DMS79 treated with DMSO at 0.1 percent for 48 hours (cell line): ENCODE measurements at regions not wholly inside any gene's neighbourhood (a gene's known extent, or its start where the extent isn't known, plus 50 kb on each side); places are given as distances from the start of the nearest gene placed in this dataset.
A peak's percentile ranks its signal among the peaks of the same experiment; 100 is the strongest.

Experiments used
- DNase-seq: peaks from one replicate; lab custom pipeline; 2025; lab: John Stamatoyannopoulos, UW

DNA sequence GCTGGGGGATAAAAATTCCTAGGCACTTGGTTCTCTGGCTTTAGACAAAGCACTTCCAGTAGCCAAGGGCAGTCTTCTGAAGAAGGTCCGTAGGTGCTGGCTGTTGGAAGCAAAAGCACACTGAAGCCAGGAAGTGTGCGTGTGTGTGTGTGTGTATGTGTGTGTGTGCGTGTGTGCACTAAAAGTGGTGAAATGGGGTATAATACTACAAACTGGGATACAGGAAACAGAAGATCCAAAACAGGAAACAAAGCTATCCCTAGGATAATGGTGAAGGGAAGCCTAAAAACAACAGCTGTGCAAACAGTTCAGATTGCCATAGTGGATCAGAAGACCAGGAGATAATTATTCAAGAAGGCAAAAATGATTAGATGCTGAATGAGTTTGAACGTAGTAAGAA, 103.4 kb downstream of the IL20RB start:
- DNase-seq: no peak

- DNase-seq: no peak
Measured at GRCh38 chr3:137062250-137062649, 104.5 kb downstream of the IL20RB start.

DNA sequence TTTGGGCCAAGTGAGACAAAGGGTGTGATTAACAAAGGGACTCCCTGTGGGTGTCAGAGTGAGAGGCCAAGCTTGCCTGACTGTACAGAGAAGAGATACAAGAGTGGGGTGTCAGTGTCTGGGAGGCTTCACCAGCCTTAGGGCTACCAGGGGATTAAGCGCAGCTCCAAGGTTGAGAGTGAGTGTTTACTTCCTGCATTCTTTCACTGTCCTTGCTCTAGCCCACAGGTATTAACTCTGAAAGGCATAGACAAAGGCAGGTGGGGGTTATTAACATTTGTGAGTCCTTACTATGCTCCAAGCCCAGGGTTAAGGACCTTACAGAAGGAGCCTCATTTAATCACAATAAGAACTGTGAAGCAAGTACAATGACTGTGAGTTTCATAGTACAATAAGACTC, 107.6 kb downstream of the IL20RB start:
- DNase-seq: no peak

GRCh38 chr3:137066092-137066491, 108.3 kb downstream of the IL20RB start:
- DNase-seq: no peak

DNA sequence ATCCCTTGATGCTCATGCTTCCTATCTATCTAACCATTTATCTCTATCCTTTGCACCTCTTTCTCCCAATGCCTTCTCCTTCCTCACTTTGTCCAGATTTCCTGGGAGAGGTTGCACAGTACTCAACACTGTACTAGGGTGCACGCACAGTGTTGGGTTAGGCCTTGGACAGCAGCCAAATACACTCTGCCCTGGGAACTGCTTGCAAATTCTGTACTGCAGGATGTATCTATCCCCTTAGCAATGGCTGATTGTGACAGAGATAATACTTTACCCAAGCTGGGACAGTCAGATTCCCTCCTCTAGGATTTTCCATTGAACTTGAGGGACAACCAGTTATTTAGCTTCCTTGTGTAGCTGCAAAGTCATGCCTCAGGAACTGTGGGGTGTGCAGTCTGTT, 113.3 kb downstream of the IL20RB start:
- DNase-seq: no peak

DNA sequence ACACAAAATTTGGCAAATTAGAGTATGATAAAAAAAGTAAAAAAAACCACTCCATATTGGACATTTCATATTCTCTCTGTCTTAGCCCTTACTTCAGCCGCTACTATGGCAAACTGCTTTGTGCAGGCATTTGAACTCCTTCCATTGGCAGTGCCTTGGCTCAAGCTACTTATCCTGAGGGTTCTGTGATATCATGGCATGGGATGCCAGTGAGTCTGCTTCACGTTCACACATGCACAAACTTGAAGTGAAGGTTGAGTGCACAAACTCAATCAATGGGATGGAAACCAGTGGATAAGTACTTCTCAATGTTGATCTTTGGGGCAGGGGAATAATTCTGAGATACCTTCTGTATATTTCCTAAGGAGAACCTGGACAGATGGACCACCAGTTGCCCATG, 117.2 kb downstream of the IL20RB start:
- DNase-seq: no peak

DNA sequence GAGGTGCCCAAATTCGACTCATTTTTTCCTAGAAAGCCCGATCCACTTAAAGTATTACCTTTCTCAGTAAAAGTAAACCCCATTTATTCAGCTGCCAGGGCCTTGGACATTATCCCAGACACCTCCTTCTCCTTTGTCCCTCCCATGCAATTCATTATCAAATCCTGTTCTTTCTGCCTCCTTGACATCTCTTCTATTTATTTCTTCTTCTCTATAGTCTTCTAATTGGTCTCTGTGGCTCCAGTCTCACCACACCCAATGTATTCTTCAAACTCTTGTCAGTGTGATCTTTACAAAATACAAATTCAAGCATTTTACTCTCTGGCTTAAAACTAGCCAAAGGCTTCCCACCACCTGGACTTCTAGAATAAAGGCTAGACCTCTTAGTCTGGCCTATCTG, 120.3 kb downstream of the IL20RB start:
- DNase-seq: no peak

DNA sequence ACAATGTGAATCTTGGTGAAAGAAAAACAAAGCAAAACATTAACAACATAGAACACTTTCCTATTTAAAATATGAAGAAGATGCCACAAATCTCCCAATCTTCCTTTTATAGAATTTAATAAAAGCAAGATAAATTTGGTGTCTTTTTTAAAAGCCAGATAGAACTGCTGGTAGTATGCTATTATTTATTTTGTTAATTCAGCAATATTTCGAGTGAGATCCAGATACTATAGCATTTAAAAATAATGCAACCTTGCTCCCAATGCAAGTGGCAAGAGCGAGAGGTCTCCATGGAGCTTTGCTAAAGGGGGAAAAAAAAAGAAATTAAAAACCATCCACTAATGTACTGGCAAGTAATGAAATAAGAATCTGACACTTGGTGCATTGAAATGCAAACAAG, 121.8 kb downstream of the IL20RB start:
- no peak for DNase-seq

DNA sequence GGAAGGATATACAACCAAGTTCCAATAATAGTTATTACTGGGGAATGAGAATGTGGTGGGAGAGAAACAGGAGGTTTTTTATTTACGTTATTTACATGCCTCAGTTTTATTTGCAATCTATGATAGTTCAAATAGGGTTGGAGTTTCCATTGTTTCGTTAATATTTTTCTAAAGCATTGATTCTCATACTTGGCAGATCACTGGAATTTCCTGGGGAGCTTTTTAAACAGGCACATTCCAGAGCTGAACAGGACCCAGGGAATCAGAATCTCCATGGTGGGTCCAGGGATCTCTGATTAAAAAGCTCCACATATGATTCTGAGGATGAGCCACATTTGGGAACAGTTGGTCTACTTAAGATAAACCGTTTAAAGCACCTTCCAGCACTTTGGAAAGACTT, 123.9 kb downstream of the IL20RB start:
- DNase-seq: no peak

DNA sequence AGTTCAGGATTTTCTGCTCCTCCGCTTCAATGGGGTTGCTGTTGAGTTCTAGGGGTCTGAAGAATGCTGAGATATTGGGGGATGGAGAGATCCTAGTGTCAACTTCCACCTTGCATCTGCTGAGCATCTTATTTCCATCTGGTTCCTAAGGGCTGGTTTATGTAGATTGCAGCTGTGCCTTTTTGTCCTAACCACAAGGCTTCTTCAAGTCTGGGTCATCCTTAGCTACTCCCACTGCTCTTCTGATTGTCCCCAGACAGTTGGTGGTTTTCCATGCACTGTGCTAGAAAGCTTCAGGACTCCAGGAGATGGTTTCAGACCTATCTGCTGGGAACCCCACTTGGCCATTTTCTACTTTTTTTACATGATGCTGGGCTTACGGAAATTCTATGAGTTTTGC, 125.0 kb downstream of the IL20RB start:
- no peak for DNase-seq

GRCh38 chr3:137083332-137083731, 125.5 kb downstream of the IL20RB start:
- no peak for DNase-seq

- DNase-seq: no peak
Measured at GRCh38 chr3:137084586-137084985, 126.8 kb downstream of the IL20RB start.

DNA sequence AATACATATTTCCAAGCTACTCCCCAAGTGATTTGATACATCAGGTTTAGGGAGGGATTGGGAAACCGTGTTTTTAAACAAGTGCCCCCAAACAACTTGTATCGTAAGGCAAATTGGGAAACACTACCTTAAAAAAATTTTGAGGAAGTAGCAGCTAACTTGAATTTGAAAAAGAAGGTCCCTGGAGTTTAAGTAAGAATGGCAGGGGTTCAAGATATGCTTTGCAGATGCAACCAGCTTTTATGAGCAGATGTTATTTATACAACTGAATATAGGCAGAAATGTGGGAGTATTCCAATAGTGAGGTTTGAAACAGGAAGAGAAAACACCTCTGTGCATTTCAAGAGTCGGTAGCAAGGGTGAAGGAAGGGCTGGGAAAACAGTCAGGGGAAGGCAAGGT, 139.6 kb downstream of the IL20RB start:
- no peak for DNase-seq

DNA sequence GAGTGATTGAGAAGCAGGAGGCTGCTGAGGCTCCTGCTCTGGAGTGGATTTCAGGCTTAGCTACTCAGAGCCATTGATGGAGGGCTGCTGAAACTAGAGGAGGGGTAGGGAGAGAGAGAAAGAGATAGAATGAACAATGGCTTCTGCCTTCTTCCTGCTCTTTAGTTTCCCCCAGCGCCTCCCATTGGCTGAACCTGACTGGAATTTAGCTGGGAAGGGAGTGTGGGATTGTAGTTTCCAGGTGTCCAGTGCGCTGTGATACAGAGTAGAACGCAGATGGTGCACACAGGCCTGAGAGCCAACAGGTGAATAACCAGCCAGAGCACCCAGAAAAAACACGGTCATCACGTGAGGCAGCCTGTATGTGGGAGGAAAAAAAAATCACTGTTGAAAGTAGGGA, 140.1 kb downstream of the IL20RB start:
- no peak for DNase-seq

DNA sequence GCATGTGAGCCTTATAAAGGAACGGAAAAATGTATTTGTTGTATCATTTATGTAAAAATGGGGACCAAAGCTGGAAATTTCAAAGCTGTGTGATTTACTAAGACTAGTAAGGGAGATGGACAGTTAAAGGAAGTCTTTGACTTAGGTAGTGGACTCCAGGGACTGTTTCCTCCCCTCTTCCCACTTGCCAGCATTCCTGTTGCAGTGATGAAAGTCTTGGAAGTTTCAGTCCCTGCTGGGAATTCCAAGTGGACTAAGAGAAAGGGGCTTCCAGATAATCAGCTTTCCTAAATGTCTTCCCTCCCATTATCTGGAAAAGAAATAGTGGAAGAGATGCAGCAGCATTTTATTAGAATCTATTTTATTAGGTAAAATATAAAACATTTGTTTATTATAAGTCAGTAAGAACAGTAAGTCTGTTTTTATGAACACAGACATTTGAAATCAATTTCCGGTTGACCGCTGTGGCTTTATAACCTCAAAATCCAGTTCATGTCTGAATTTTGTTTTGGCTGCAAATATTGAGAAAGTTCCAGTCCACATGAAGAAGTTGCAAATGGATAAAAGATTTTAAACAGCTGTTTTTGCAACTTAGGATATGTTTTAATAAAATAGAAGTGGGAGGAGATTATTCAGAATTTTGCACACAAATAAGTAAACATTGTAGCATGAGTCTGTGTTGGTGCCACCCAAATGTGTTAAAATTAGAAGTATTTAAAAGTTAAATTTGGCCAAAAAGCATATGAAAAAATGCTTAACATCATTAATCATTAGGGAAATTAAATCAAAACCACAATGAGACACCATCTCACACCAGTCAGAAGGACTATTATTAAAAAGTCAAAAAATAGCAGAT, 141.8 kb downstream of the IL20RB start:
- DNase-seq: no peak

GRCh38 chr3:137100326-137100725, 142.5 kb downstream of the IL20RB start:
- DNase-seq: no peak

- DNase-seq: no peak
Measured at GRCh38 chr3:137103739-137104138, 146.0 kb downstream of the IL20RB start.

DNA sequence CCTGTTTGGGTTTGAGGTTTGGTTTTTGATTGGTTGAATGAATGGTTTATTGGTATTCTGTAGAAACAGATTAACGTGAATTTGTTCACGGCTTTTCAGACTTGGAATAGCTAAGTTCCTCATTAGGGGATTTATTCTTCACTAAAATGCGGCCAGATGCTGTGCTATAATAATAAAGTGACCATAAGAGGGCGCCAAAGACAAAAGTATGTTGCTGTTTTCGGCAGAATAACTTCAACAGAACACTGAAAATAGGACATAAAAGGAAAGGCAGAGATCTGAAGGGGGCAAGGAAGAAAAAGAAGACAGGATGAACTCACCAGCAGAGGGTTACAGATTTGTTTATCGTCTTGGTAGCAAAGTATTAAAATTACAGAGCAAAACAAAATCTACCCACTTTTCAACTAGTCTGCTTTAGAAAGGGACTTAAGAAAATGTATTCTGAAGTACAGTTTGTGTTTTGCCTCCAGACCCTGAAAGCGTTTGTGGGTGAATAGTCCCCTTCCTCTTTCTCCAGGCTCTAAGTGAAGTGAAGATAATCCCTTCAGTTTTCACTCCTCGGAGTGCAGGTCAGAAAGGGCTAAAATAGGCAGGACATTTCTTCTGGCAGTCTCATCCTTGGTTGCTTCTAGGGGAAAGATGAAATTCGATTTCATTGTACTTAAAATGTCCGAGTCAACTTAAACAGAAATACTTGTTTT, 147.6 kb downstream of the IL20RB start:
- DNase-seq: peak; percentile 92

DNA sequence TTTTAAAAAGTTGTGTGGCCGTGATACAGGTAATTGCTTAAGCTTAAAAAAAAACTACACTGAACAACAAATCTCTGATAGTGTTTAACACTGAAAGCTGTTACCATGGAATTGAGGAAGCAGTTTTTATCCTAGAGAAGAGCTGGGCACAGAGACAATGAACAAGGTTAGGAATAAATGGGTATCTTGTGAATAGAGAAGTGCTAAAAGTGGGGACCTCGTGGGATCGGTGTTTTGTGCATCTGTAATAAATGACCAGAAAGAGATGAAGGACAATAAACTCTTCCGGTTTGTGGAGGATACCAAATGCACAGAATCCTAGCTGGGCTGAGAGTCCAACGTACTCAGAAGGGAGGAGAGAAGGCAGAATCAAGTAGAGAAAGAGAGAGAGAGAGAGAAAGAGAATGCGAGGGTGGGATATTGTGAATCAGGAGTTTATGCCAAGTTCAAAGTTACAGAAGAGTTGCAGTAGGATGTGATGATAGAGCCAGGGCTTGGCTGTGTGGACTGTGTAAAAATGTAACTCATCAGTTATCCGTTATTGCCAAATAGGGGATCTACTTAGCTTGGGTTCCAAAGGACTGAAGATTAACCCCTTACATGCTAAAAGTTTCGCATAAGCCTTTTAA, 148.9 kb downstream of the IL20RB start:
- DNase-seq: no peak

GRCh38 chr3:137108699-137109440, 151.1 kb downstream of the IL20RB start:
- no peak for DNase-seq

- peak; percentile 42 for DNase-seq
Measured at GRCh38 chr3:137110392-137110996, 152.7 kb downstream of the IL20RB start.

DNA sequence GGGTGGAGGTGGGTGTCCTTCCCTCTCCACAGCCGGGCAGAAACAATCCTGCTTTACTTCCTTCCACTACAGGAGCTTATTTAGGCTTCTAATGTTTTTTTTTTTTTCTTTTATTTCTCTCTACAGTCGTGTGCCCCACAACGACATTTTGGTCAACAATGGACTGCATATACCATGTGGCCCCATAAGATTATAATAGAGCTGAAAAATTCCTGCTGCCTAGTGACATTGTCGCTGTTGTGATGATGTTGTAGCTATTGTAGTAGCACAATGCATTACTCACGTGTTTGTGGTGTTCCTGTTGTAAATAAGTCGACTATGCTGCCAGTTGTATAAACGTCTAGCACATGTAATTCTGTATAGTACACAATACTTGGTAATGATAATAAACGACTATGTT, 153.7 kb downstream of the IL20RB start:
- no peak for DNase-seq
